NCI-H1105 treated with DMSO at 0.1 percent for 48 hours (cell line): ENCODE measurements at regions not wholly inside any gene's neighbourhood (a gene's known extent, or its start where the extent isn't known, plus 50 kb on each side); places are given as distances from the start of the nearest gene placed in this dataset.
"Not testable (repeated sequence)": the region's sequence is repeated elsewhere in the genome, so short reads cannot be mapped to it uniquely, and the experiment has no call there.

Source experiments
- DNase-seq: peaks from one replicate; lab custom pipeline; 2025; lab: John Stamatoyannopoulos, UW

DNA sequence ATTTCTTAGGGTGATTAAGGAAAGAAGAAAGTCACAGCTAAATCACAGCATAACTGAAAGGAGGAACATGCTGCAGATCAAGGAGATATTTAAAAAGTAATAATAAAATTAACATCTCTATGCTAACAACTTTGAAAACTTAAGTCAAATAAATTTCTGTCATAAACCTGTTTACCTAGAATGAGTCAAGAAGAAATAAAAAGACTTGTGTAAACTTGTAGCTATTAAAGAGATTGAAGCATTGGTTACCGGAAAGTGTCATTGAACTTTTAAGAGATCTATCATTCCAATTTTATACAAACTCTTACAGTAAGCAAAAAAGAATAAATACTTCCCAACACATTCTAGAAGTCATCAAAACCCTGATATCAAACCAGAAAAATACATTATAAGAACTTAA is 520.1 kb upstream of the SYT4 start:
- no peak for DNase-seq

DNA sequence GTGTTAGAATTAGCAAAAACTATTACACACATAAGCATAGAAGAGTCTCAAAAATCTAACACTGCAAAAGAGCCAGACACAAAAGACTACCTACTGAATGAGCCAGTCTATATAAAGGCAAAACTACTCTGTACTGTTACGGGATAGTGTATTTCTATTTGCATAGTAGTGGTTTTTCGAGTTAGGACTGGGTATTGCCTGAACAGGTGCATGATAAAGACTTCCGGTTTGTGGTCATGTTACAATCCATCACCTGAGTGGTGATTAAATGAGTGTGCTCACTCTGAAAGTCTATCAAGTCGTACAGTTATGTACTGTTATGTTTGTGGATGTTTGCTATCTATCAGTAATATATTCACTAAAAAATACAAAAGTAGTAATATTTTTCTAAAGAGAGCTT is 523.3 kb upstream of the SYT4 start:
- DNase-seq, result no peak

DNA sequence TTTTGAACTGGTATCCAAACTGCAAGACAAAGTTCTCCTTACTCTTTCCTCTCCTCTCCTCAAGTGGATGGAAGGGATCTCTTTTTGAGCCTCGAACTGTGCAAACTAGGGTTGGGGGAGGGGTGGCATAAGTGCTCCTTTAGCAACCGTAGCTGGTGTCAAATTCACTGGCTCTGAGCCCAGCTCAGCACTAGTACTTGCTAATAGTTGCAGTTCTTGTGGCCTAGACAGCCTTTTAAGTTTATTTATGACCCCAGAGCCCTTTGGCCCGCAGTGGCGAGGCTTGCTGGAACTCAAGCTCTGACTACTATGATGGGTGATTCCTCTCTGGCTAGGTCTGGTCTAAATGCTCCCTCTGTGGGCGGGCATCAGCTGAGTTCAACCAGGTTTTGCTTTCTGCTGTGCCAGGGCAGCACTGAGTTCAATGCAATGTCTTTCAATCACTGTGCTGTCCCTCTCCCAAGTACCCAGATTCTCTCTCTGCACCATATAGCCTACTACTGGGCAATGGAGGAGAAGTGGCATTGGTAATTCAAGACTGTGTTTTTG is 528.4 kb upstream of the SYT4 start:
- DNase-seq, result peak; percentile 85

DNA sequence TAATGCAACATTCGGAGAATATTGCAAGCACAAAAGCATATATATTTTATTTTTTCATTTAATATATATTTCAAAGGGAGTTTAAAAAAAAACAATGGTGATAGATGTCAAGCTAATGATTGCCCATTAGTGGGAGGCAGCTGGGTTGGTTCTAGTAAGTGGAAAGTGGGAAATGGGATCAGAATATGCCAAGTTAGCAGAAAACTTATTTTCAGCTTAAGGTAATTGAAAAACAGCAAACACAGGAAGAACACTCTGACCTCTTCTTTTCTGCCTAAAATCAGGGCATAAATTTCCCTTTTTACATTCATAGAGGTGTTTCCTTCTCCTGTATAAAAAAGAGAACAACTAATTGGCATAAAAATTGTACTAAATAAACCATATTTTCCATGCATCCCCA is 535.3 kb upstream of the SYT4 start:
- no peak for DNase-seq

DNA sequence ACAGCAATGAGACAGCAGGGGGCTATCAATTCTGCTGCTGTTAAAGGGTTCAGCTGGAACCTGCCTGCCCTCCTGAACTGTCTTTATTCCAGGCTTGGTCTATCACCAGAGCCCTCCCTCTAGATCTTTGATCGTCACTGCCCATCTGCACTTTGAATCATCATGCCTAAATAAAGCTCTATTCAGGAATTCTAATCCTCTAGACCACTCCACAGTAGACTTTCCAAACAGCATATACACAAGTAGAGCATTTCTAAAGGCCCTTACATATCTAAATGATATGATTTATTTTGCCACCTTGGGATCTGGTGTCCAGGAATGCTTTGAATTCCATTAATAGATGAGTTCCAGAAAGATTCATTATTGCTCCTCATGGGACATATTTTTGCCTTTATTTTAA is 542.1 kb upstream of the SYT4 start:
- DNase-seq, result no peak

DNA sequence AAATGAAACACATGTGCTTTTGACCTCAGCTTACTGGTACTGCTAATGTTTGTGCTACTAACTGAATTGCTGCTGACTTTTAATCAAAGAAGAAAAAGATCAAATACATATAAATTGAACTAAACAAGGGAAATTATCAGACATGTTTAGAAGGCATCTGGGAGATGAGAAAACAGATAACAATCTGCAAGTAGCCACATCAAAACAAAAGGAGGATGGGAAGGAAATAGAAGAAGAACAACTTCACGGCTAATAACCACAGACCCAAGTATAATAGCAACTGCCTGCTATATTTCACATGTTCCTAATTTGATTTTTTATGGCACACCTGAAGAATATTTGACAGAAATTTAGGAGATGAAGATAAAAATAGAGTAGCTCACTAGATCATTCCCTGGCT is 542.6 kb upstream of the SYT4 start:
- peak; percentile 6 for DNase-seq

GRCh38 chr18:43825768-43826167 is 548.5 kb upstream of the SYT4 start:
- no peak for DNase-seq

DNA sequence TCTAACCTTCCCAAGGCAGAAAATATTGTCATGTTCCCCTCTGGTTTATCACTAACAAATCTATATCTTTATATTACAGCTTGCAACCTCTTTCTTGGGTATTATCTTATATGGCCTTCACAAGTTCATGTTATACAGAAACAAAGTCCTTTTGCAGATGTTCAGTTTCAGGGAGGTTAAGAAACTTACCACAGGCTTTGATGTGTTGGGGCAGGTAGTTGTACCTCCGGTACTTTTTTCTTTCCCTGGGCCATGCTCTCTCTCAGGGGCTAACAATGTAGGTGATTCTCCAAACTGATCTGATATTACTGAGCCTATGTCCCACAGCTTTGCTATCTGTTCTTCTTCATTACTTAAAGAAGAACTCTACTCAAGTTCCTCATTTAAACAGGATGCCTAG is 548.9 kb upstream of the SYT4 start:
- no peak for DNase-seq

- DNase-seq, result no peak
Observed at GRCh38 chr18:43827311-43827710, 550.0 kb upstream of the SYT4 start.

GRCh38 chr18:43830303-43830702 is 553.0 kb upstream of the SYT4 start:
- no peak for DNase-seq

DNA sequence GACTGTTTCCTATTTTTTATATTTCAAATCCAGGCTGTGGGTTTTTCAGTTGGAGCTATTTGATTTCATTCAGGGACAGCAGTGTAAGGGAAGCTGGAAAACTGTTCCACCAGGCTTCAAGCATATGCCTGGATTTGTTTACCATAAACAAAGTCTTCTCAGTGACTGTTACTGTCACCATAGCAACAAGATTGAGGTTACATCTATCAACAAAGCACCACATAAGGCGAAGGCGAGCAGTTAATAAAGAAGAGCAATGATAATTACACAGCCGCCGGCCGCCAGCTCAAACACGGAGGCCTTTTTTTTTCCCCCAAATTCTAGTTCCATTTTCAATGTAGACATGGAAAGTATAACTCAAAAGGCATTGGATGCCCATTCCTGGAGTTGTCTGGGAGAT is 553.7 kb upstream of the SYT4 start:
- DNase-seq, result peak; percentile 80

DNA sequence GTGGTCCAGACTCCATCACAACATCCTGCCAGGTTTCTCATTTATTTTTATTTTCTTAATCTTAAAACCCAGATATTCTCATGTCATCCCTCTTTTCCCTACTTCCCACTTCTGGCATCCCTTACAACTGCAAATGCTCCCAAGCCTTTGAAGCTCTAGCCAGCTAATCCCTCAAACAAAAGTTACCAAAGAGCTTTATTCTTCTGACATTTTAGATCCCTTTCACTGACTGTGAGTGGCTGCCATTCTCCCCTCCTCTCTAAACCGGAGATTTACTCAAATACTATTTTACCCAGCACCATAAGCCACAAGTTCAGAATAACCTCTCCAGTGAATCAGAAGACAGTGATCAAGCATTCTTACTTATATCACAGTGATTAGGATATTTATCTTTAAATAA is 569.0 kb upstream of the SYT4 start:
- DNase-seq, result no peak

DNA sequence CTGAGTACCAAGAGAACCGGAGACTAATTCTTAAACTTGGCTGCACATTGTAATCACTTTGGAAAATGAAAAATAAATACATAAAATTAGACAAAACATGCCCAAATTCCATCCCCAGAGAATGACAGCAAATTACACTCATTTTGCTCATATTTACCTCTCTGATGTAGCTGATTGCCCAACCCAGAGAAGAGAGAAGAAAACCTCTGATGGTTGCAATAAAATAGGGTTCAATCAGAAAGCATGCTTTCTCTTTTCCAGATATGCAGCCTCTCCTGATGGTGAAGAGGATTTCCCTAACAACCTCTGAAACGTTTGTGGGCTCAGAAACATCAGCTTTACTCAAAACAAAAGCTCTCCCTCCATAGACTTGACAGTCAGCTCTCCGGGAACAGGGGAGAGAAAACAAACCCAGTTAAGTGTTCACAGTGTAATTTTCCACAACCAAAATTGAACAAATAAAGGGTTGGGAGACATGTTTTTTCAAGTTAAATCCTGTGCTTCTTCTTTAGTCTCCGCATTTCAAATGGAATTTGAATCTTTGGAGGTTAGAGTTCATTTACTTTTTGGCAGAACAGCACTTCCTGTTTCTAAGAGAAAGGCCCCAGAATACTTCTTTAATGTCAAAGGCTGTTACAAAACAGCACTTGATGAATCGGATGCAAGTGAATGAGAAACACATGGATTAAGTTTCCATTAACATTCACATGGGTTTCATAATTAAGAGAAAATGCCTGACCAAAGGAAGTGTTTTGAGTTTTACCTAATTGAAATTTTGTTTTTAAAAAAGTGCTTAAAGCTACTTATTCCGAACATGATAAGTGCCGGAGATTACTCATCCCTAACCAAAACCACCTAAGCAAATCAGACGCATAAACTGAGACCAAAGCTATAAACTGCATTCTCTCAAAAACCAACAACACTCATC is 570.1 kb upstream of the SYT4 start:
- no peak for DNase-seq

GRCh38 chr18:43849831-43850230 is 572.5 kb upstream of the SYT4 start:
- not testable (repeated sequence) for DNase-seq

DNA sequence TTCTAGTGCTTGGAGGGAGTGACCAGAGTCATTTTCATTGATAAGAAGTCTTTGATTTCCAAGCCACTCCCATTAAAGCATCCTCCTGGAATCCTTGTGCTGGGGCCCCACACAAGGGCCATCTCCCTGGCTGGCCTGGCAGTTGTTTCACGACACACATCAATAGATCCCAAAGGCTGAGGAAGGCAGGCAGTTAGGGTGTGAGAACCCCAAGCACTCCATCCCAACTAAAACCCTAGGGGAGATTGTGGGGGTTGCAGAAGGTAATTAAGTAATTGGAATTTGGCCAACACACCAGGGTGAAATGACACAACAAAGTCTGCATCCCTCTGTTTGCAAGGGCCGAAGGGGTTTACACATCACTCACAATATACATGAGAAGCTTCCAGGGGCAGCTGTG is 578.1 kb upstream of the SYT4 start:
- no peak for DNase-seq

DNA sequence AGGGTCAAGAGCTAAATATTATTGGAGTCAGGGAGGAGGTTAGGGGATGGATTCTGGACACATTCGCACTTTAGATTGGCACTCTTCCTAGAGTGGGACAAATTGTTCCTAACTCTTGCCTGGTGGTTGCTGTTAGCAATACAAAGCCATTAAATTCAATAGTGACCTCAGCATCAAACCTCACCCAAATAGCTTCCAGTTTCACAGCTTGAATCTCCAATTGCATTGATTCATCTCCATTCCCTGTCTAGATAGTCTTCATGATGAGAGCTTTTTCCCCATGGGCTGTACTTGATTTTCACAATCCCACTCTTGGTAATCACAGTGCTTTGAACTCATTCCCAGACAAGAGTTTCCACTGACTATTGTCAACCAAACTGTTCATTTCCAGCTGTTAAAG is 585.9 kb upstream of the SYT4 start:
- no peak for DNase-seq

GRCh38 chr18:43866696-43867095 is 589.4 kb upstream of the SYT4 start:
- no peak for DNase-seq

DNA sequence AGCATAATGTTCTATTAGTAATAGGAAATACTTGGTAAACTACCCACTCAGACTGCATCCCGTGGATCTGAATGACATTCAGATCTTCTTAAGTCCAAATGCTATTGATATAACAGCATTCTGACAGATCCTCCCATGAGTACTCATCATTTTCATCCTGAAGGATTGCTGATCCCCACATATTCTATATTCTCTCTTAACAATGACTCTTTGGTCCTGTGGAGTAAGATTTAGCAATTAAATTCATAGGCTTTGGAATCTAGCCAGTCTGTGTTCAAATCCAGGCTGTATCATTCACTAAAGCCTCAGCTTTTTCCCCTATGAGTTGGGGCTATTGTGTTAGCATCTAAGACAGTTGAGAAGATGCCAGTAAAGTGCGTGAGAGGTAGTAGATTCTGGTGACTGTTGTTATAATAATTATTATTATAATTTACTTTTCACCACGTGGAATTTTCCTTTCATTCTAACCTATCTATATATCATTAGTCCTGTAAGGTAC is 591.3 kb upstream of the SYT4 start:
- DNase-seq, result no peak

DNA sequence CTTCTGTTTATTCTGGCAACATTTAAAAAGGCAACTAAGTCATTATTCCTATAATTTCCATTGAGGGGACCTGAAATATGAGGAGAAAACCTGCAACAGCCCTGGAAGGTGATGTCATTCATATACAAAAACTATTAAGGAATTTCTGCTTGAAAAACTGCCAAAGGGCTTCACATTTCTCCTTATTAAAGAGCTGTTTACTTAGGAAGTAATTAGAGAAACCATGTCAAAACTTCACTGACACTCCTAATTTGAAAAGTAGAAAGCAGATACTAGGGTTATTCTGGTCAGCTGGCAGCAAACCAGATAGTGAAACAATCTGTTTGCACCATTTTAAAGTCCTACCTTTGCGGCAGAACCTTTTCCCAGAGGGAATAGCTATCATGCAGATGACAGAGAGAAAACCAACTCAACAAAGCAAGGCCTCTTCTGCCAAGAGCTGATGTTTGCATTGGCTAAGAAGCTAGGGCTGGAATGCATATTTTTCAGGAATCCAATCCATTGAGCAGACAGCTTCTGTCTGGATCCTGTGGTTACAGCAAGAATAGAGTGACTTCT is 592.2 kb upstream of the SYT4 start:
- DNase-seq, result peak; percentile 63

GRCh38 chr18:43870626-43871025 is 593.3 kb upstream of the SYT4 start:
- no peak for DNase-seq

- DNase-seq, result no peak
Observed at GRCh38 chr18:43875511-43875910, 598.2 kb upstream of the SYT4 start.

DNA sequence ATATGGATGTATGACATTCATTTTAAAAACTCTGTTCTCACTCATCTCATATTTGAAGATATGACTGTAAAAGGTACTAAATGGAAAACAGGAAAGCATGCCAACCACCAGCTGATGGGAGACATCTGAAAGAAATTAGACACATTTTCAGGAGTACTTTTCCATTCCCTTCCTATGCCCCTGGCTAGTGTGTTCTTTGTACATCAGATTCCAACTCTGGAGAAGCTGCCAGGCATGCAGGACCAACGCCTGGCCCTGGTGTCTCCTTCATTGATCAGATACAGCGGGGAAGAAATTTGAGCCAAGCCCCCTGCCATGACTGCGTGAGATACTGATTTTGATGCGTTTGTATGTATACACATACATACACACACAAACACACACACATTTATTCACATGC is 599.0 kb upstream of the SYT4 start:
- DNase-seq, result no peak

- DNase-seq, result no peak
Observed at GRCh38 chr18:43876748-43877147, 599.5 kb upstream of the SYT4 start.
